ENCODE measurements at regions not wholly inside any gene's neighbourhood (a gene's known extent, or its start where the extent isn't known, plus 50 kb on each side); places are given as distances from the start of the nearest gene placed in this dataset.

DNA sequence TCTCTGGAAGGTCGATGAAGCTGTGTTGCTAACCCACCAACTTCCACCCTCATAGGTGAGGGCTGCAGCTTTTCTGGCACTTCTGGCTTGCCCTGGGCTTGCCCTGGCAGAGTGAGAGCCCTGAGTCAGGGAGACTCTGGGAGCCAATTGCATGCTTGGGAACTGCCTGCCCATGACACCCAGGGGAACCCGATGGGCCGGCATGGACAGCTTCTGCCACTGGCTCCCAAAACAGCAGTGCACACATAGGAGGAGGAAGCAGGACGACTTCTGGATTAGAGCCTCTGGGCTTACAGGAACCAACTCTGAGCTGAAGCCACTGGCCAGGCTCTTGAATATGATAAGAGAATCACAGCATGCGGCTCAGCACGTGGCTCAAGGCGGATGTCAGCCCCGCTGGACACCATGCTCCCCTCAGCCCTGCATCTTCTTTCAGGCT, 135.2 kb upstream of the UNC5B start:
- Histone ChIP-seq H3K36me3 (ENCODE audit: control insufficient read depth, insufficient read depth, low read length) (no peaks in the 10 kb centered on the region), H3K27me3 (ENCODE audit: control insufficient read depth, insufficient read depth, low read length) (no peaks in the 10 kb centered on the region), H3K27ac (ENCODE audit: insufficient read depth, low read length, poor library complexity, severe bottlenecking) (no peak overlapping the region), H3K4me1 (ENCODE audit: control insufficient read depth, insufficient read depth, low read length, poor library complexity, severe bottlenecking) (no peaks in the 10 kb centered on the region), H3K9me3 (ENCODE audit: control insufficient read depth in 2 of 2, low read length in 2 of 2) (no peaks in the 10 kb centered on the region), H3K4me3 (ENCODE audit: low read depth, low read length) (no peak overlapping the region)
- Mint-ChIP-seq H3K27me3 (no peaks in the 10 kb centered on the region), H3K9me3 (peaks cover 0 to 2% (median 0%) of the 10 kb centered on the region in 7 donors), H3K27ac (no peak overlapping the region), H3K4me3 (no peak overlapping the region), H3K4me1 (no peaks in the 10 kb centered on the region), H3K36me3 (no peaks in the 10 kb centered on the region)
- DNase-seq (no peak), ATAC-seq (ENCODE audit: low read depth in 2 of 2) (no peak)

DNA sequence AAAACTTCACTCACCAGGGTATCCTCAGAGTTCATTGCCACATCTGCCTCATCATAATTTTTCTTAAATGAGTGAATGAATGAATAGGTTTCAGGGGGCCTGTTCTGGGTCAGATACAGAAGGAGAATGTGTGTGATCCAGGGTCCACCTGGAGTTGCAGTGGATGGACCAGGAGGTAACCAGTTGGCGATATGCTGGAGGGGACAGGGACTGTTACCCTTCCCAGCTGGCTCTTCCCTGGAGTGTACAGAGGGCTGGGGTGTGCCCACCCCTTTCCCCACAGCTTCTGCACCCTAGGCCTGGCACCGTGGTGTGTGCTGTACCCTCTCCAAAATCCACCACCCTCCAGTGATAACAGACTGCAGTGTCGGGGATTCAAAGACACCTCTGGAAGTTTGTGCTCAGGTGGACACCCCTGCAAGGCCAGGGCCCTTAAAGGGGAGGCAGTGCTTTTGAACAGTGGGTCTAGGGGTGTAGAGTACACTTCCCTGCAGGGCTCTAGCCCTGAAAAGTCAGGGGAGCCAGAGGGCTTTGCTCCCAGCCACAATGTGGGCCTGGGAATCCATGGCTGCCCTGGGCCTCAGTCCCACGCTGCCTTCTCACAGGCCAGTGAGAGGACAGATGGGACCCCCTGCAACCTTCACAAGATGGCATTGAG, 134.4 kb upstream of the UNC5B start:
- H3K4me3 ChIP-seq (ENCODE audit: low read depth, low read length), result no peak overlapping the region
- DNase-seq, result no peak
- H3K4me1 Mint-ChIP-seq, result no peaks in the 10 kb centered on the region

GRCh38 chr10:71078454-71079145, 133.8 kb upstream of the UNC5B start:
- no peaks in the 10 kb centered on the region for H3K27me3 ChIP-seq (ENCODE audit: control insufficient read depth, insufficient read depth, low read length)
- Mint-ChIP-seq H3K9me3 (peaks cover 0 to 2% (median 0%) of the 10 kb centered on the region in 7 donors), H3K27me3 (no peaks in the 10 kb centered on the region), H3K4me3 (no peak overlapping the region), H3K4me1 (no peaks in the 10 kb centered on the region), H3K27ac (no peak overlapping the region), H3K36me3 (no peaks in the 10 kb centered on the region)
- no peaks in the 10 kb centered on the region for H3K4me1 ChIP-seq (ENCODE audit: control insufficient read depth, insufficient read depth, low read length, poor library complexity, severe bottlenecking)
- ATAC-seq (ENCODE audit: low read depth in 2 of 2) (no peak), DNase-seq (no peak)
- no peak overlapping the region for H3K27ac ChIP-seq (ENCODE audit: insufficient read depth, low read length, poor library complexity, severe bottlenecking)
- H3K36me3 ChIP-seq (ENCODE audit: control insufficient read depth, insufficient read depth, low read length), result no peaks in the 10 kb centered on the region
- H3K9me3 ChIP-seq (ENCODE audit: control insufficient read depth in 2 of 2, low read length in 2 of 2), result no peaks in the 10 kb centered on the region
- no peak overlapping the region for H3K4me3 ChIP-seq (ENCODE audit: low read depth, low read length)

More for the DNA sequence above, 134.4 kb upstream of the UNC5B start:
- Histone ChIP-seq H3K4me1 (ENCODE audit: control insufficient read depth, insufficient read depth, low read length, poor library complexity, severe bottlenecking) (no peaks in the 10 kb centered on the region), H3K36me3 (ENCODE audit: control insufficient read depth, insufficient read depth, low read length) (no peaks in the 10 kb centered on the region), H3K27me3 (ENCODE audit: control insufficient read depth, insufficient read depth, low read length) (no peaks in the 10 kb centered on the region), H3K27ac (ENCODE audit: insufficient read depth, low read length, poor library complexity, severe bottlenecking) (no peak overlapping the region), H3K9me3 (ENCODE audit: control insufficient read depth in 2 of 2, low read length in 2 of 2) (no peaks in the 10 kb centered on the region)
- H3K27me3 Mint-ChIP-seq, result no peaks in the 10 kb centered on the region
- H3K27ac Mint-ChIP-seq, result no peak overlapping the region
- no peaks in the 10 kb centered on the region for H3K36me3 Mint-ChIP-seq
- H3K9me3 Mint-ChIP-seq, result peaks cover 0 to 2% (median 0%) of the 10 kb centered on the region in 7 donors
- H3K4me3 Mint-ChIP-seq, result no peak overlapping the region
- ATAC-seq (ENCODE audit: low read depth in 2 of 2), result no peak

DNA sequence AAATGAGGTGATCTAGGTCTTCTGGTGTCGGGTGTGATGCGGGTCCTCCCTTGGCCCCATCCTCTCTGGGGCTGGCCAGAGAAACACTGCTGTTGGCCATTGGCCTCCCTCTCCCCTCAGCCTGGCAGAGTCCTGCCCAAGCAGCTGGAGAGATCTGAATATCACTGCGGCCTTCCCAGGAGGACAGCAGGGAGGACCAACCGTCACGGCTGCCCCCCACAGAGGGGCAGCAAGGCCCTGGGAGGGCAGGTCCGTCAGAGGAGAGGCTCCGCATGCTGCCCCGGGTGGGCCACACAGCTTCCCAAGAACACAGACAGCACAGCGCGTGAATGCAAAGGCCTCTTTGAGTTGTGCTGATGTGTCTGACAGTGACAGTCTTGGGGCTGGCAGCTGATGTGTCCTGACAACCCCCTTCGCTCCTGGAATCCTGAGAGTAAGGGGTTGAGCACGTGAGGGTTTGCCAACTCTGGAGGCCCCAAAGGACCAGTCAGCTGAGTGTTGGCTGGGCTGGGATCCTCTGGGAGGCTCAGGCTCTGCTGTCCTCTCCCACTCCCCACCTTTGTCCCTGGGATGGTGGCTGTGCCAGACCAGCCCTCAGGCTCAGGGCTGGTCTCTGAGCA, 132.5 kb upstream of the UNC5B start:
- Histone ChIP-seq H3K4me3 (ENCODE audit: low read depth, low read length) (no peak overlapping the region), H3K9me3 (ENCODE audit: control insufficient read depth in 2 of 2, low read length in 2 of 2) (no peaks in the 10 kb centered on the region), H3K27me3 (ENCODE audit: control insufficient read depth, insufficient read depth, low read length) (no peaks in the 10 kb centered on the region), H3K4me1 (ENCODE audit: control insufficient read depth, insufficient read depth, low read length, poor library complexity, severe bottlenecking) (no peaks in the 10 kb centered on the region), H3K36me3 (ENCODE audit: control insufficient read depth, insufficient read depth, low read length) (no peaks in the 10 kb centered on the region), H3K27ac (ENCODE audit: insufficient read depth, low read length, poor library complexity, severe bottlenecking) (no peak overlapping the region)
- no peak overlapping the region for H3K27ac Mint-ChIP-seq
- H3K27me3 Mint-ChIP-seq, result no peaks in the 10 kb centered on the region
- H3K9me3 Mint-ChIP-seq, result peaks cover 0 to 2% (median 0%) of the 10 kb centered on the region in 7 donors
- H3K4me1 Mint-ChIP-seq, result no peaks in the 10 kb centered on the region
- DNase-seq, result no peak
- no peak overlapping the region for H3K4me3 Mint-ChIP-seq
- ATAC-seq (ENCODE audit: low read depth in 2 of 2), result no peak
- H3K36me3 Mint-ChIP-seq, result no peaks in the 10 kb centered on the region

DNA sequence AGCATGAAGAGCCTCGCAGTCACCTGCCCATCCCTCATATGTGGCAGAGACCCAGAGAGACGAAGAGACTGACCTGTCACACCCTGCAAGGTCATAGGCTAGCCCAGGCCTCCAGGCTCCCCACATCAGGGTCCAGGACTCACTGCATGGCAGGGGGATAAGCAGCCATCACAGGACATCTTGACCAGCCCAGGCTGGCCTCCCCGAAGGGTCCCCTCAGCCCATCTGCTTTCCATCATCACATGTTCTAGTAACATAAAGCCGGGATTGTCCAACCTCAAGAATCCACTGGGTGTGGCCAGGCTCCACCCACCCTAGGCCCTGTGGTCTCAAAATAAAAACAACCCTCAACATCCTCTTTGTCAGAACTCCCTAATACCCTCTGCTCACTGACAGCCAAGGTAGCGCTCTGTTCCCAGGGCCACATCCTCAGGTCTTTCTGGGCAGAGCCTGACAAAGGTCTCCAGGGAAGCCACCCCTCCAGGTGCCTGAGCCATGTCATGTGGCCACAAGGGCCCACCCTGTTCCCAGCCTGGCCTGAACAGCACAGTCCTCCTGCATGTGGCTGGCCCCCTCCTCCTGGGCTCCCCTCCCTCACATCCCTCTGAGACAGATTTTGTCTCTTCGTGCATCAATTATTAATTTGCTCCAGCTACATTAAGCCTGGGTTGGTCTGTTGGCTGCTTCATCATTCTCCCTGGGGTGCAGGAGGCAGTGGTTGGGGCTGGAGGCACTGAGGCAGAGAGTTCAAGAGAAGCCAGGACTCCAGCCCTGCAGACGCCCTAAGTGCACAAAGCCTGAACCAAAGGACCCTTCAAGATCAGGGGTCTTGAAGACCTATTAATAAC, 131.8 kb upstream of the UNC5B start:
- ATAC-seq (ENCODE audit: low read depth in 2 of 2), result no peak
- DNase-seq, result no peak
- Histone ChIP-seq H3K36me3 (ENCODE audit: control insufficient read depth, insufficient read depth, low read length) (no peaks in the 10 kb centered on the region), H3K4me1 (ENCODE audit: control insufficient read depth, insufficient read depth, low read length, poor library complexity, severe bottlenecking) (no peaks in the 10 kb centered on the region), H3K9me3 (ENCODE audit: control insufficient read depth in 2 of 2, low read length in 2 of 2) (no peaks in the 10 kb centered on the region), H3K27ac (ENCODE audit: insufficient read depth, low read length, poor library complexity, severe bottlenecking) (no peak overlapping the region), H3K27me3 (ENCODE audit: control insufficient read depth, insufficient read depth, low read length) (no peaks in the 10 kb centered on the region), H3K4me3 (ENCODE audit: low read depth, low read length) (no peak overlapping the region)
- H3K27ac Mint-ChIP-seq, result no peak overlapping the region
- H3K36me3 Mint-ChIP-seq, result no peaks in the 10 kb centered on the region
- H3K4me3 Mint-ChIP-seq, result no peak overlapping the region
- peaks cover 0 to 2% (median 0%) of the 10 kb centered on the region in 7 donors for H3K9me3 Mint-ChIP-seq
- H3K27me3 Mint-ChIP-seq, result no peaks in the 10 kb centered on the region
- H3K4me1 Mint-ChIP-seq, result no peaks in the 10 kb centered on the region

GRCh38 chr10:71081229-71081560, 131.2 kb upstream of the UNC5B start:
- no peaks in the 10 kb centered on the region for H3K4me1 Mint-ChIP-seq

GRCh38 chr10:71081912-71082311, 130.5 kb upstream of the UNC5B start:
- Mint-ChIP-seq H3K4me3 (no peak overlapping the region), H3K9me3 (peaks cover 0 to 2% (median 0%) of the 10 kb centered on the region in 7 donors), H3K4me1 (no peaks in the 10 kb centered on the region), H3K36me3 (no peaks in the 10 kb centered on the region), H3K27ac (no peak overlapping the region), H3K27me3 (no peaks in the 10 kb centered on the region)
- Histone ChIP-seq H3K4me1 (ENCODE audit: control insufficient read depth, insufficient read depth, low read length, poor library complexity, severe bottlenecking) (no peaks in the 10 kb centered on the region), H3K9me3 (ENCODE audit: control insufficient read depth in 2 of 2, low read length in 2 of 2) (no peaks in the 10 kb centered on the region), H3K4me3 (ENCODE audit: low read depth, low read length) (no peak overlapping the region), H3K36me3 (ENCODE audit: control insufficient read depth, insufficient read depth, low read length) (no peaks in the 10 kb centered on the region), H3K27me3 (ENCODE audit: control insufficient read depth, insufficient read depth, low read length) (no peaks in the 10 kb centered on the region), H3K27ac (ENCODE audit: insufficient read depth, low read length, poor library complexity, severe bottlenecking) (no peak overlapping the region)
- ATAC-seq (ENCODE audit: low read depth in 2 of 2) (no peak), DNase-seq (no peak)

More at GRCh38 chr10:71081229-71081560, 131.2 kb upstream of the UNC5B start:
- Histone ChIP-seq H3K36me3 (ENCODE audit: control insufficient read depth, insufficient read depth, low read length) (no peaks in the 10 kb centered on the region), H3K27me3 (ENCODE audit: control insufficient read depth, insufficient read depth, low read length) (no peaks in the 10 kb centered on the region), H3K9me3 (ENCODE audit: control insufficient read depth in 2 of 2, low read length in 2 of 2) (no peaks in the 10 kb centered on the region), H3K4me3 (ENCODE audit: low read depth, low read length) (no peak overlapping the region), H3K4me1 (ENCODE audit: control insufficient read depth, insufficient read depth, low read length, poor library complexity, severe bottlenecking) (no peaks in the 10 kb centered on the region), H3K27ac (ENCODE audit: insufficient read depth, low read length, poor library complexity, severe bottlenecking) (no peak overlapping the region)
- no peak for DNase-seq
- Mint-ChIP-seq H3K4me3 (no peak overlapping the region), H3K27ac (no peak overlapping the region), H3K36me3 (no peaks in the 10 kb centered on the region), H3K9me3 (peaks cover 0 to 2% (median 0%) of the 10 kb centered on the region in 7 donors), H3K27me3 (no peaks in the 10 kb centered on the region)
- no peak for ATAC-seq (ENCODE audit: low read depth in 2 of 2)
